ENCODE measurements at regions not wholly inside any gene's neighbourhood (a gene's known extent, or its start where the extent isn't known, plus 50 kb on each side); places are given as distances from the start of the nearest gene placed in this dataset.
"Not testable (repeated sequence)": the region's sequence is repeated elsewhere in the genome, so short reads cannot be mapped to it uniquely, and the experiment has no call there.

GRCh38 chr18:75884728-75885127, 457.2 kb upstream of the SMIM21 start:
- DNase-seq = no peak

- DNase-seq = no peak
These were observed 453.5 kb upstream of the SMIM21 start for GRCh38 chr18:75880925-75881504.

GRCh38 chr18:75880266-75880665, 452.8 kb upstream of the SMIM21 start:
- no peak for DNase-seq

- no peak for DNase-seq
These were observed 451.7 kb upstream of the SMIM21 start for GRCh38 chr18:75879196-75879595.

- DNase-seq = no peak
These were observed 448.1 kb upstream of the SMIM21 start for GRCh38 chr18:75875559-75875958.

- DNase-seq = no peak
These were observed 447.0 kb upstream of the SMIM21 start for GRCh38 chr18:75874401-75875089.

GRCh38 chr18:75871596-75871995, 444.1 kb upstream of the SMIM21 start:
- DNase-seq = no peak

GRCh38 chr18:75869162-75869561, 441.7 kb upstream of the SMIM21 start:
- DNase-seq = no peak

- DNase-seq = no peak
These were observed 440.5 kb upstream of the SMIM21 start for GRCh38 chr18:75868031-75868430.

- DNase-seq = no peak
These were observed 438.1 kb upstream of the SMIM21 start for GRCh38 chr18:75865639-75866038.

GRCh38 chr18:75864816-75865215, 437.3 kb upstream of the SMIM21 start:
- no peak for DNase-seq

GRCh38 chr18:75863696-75864095, 436.2 kb upstream of the SMIM21 start:
- DNase-seq = no peak

GRCh38 chr18:75862458-75862857, 435.0 kb upstream of the SMIM21 start:
- DNase-seq = no peak

GRCh38 chr18:75860166-75860565, 432.7 kb upstream of the SMIM21 start:
- no peak for DNase-seq

GRCh38 chr18:75859533-75859932, 432.0 kb upstream of the SMIM21 start:
- no peak for DNase-seq

- no peak for DNase-seq
These were observed 431.3 kb upstream of the SMIM21 start for GRCh38 chr18:75858754-75859153.

- DNase-seq = no peak
These were observed 430.1 kb upstream of the SMIM21 start for GRCh38 chr18:75857558-75857957.

GRCh38 chr18:75854808-75855207, 427.3 kb upstream of the SMIM21 start:
- no peak for DNase-seq

- peak; percentile 25 to 37 for DNase-seq
These were observed 426.7 kb upstream of the SMIM21 start for GRCh38 chr18:75854174-75854573.

GRCh38 chr18:75846321-75846720, 418.8 kb upstream of the SMIM21 start:
- DNase-seq = no peak

- no peak for DNase-seq
These were observed 417.9 kb upstream of the SMIM21 start for GRCh38 chr18:75845413-75845812.

- DNase-seq = no peak
These were observed 416.6 kb upstream of the SMIM21 start for GRCh38 chr18:75844146-75844545.

- DNase-seq = no peak
These were observed 412.6 kb upstream of the SMIM21 start for GRCh38 chr18:75840131-75840530.

- not testable (repeated sequence) for DNase-seq
These were observed 412.2 kb upstream of the SMIM21 start for GRCh38 chr18:75839686-75840085.

GRCh38 chr18:75839041-75839440, 411.5 kb upstream of the SMIM21 start:
- no peak for DNase-seq
